ENCODE measurements at regions not wholly inside any gene's neighbourhood (a gene's known extent, or its start where the extent isn't known, plus 50 kb on each side); places are given as distances from the start of the nearest gene placed in this dataset.

GRCh38 chr16:9236319-9236718 is 144.9 kb downstream of the HAPSTR1 start:
- TF ChIP-seq EZH2 (IDR thresholded peaks at IDR 0.05; ENCODE audit: borderline replicate concordance, low read depth, low read length), result no peak
- TF ChIP-seq ZNF717 (CRISPR knock-in tag; IDR thresholded peaks at IDR 0.05), result no peak
- no peak for TF ChIP-seq TSHZ1 (CRISPR knock-in tag; IDR thresholded peaks at IDR 0.05)
- no peak for TF ChIP-seq FOSL1 (tag; conservative IDR thresholded peaks at IDR 0.05)
